ENCODE measurements at regions not wholly inside any gene's neighbourhood (a gene's known extent, or its start where the extent isn't known, plus 50 kb on each side); places are given as distances from the start of the nearest gene placed in this dataset.

DNA sequence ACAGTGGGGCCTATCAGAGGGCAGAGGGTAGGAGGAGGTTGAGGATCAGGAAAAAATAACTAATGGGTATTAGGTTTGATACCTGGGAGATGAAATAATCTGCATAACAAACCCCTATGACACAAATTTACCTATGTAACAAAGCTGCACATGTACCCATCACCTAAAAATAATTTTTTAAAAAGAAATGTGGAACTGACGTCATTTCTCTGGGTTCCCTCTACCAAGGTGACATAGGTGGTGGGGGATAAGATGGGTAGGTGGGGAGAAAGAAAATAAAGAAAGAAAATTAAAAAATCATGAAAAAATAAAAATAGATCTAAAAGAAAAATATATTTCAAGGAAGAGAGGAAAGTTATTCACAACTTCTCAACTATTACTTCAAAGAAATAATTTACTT lies 153.1 kb upstream of the SORCS1 start:
- TF ChIP-seq, protein P1, sequence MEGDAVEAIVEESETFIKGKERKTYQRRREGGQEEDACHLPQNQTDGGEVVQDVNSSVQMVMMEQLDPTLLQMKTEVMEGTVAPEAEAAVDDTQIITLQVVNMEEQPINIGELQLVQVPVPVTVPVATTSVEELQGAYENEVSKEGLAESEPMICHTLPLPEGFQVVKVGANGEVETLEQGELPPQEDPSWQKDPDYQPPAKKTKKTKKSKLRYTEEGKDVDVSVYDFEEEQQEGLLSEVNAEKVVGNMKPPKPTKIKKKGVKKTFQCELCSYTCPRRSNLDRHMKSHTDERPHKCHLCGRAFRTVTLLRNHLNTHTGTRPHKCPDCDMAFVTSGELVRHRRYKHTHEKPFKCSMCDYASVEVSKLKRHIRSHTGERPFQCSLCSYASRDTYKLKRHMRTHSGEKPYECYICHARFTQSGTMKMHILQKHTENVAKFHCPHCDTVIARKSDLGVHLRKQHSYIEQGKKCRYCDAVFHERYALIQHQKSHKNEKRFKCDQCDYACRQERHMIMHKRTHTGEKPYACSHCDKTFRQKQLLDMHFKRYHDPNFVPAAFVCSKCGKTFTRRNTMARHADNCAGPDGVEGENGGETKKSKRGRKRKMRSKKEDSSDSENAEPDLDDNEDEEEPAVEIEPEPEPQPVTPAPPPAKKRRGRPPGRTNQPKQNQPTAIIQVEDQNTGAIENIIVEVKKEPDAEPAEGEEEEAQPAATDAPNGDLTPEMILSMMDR (IDR thresholded peaks at IDR 0.05) = no peak
- TF ChIP-seq POLR2AphosphoS5 (IDR thresholded peaks at IDR 0.05) (no peak), EP300 (IDR thresholded peaks at IDR 0.05) (no peak)
